Testis (tissue), 2 donors: ENCODE measurements at regions not wholly inside any gene's neighbourhood (a gene's known extent, or its start where the extent isn't known, plus 50 kb on each side); places are given as distances from the start of the nearest gene placed in this dataset.

Experiments used
- DNase-seq: peaks from one replicate; pipeline ENCODE4 v3.0.0-alpha.2; 2019
- H3K27ac ChIP-seq, 2 donors: fragments of 200-600 bp; sonication (generic); one replicate each; pipeline ENCODE4 v1.5.1; 2019
- H3K27me3 ChIP-seq: fragments of 200-600 bp; sonication (generic); one replicate; pipeline ENCODE4 v1.5.1; 2019
- H3K36me3 ChIP-seq: fragments of 200-600 bp; sonication (generic); one replicate; pipeline ENCODE4 v1.5.1; 2017; ENCODE audit warnings: low read depth; ENCODE audit errors: missing control alignments
- H3K4me1 ChIP-seq: fragments of 200-600 bp; sonication (generic); one replicate; pipeline ENCODE4 v1.5.1; 2019
- H3K4me3 ChIP-seq, 2 donors: fragments of 200-600 bp; sonication (generic); one replicate each; pipeline ENCODE4 v1.5.1; 2017 to 2019
- H3K9me3 ChIP-seq: fragments of 200-600 bp; sonication (generic); one replicate; pipeline ENCODE4 v1.5.1; 2017
- POLR2A ChIP-seq: fragments of 450-650 bp; IDR thresholded peaks from one replicate; pipeline ENCODE4 v1.6.1; 2017; ENCODE audit warnings: antibody characterized with exemption, mild to moderate bottlenecking, moderate library complexity
- WGBS, 2 donors: methylation state at CpG; one replicate each; pipeline ENCODE4 v1.1.5; 2018; 5-methylcytosine and 5-hydroxymethylcytosine counted together
- intact Hi-C: fragments of 100-400 bp; cut with DNase I; formaldehyde crosslinking; loops from one replicate; pipeline ENCODE4 v1.15.1; 2023; ENCODE audit warnings: low total_unique reads
- TF ChIP-seq, protein P1 (sequence below), 3 experiments: fragments of 450-650 bp in 2 of 3; fragments of 200-600 bp in 1 of 3; sonication (generic) in 1 of 3; IDR thresholded peaks; one replicate each; pipeline ENCODE4 v1.5.1; 2016 to 2019; ENCODE audit warnings: antibody characterized with exemption in 3 of 3, mild to moderate bottlenecking in 2 of 3, moderate library complexity in 1 of 3

DNA sequence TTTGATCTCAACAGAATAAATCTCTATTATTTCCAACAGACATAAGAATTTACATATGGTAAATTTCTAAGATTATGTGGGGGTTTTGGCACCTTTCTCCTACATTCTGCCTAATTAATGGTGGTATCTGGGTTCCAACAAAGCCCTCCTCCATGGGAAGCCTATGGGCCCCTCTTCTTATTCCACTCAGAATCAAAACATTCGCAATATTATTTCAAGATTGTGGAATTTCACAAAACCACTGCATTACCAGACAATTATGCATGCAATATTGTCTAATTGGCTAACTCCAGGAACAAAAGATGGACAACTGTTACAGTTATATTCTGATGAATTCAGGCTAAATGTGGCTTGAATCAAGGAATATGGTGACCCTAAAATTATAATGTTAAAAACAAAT lies 434.0 kb downstream of the NFIB start:
- intact Hi-C loops: no loop called here
- no peaks in the 10 kb centered on the region for H3K4me1 ChIP-seq
- no peak for DNase-seq
- no peaks in the 10 kb centered on the region for H3K9me3 ChIP-seq
- whole genome bisulfite sequencing, 2 donors: 93 to 96% methylated on average over 1 of the region's 1 CpG
- H3K36me3 ChIP-seq: no peaks in the 10 kb centered on the region
- no peak overlapping the region for H3K27ac ChIP-seq
- H3K4me3 ChIP-seq: no peak overlapping the region
- no peaks in the 10 kb centered on the region for H3K27me3 ChIP-seq
- TF ChIP-seq, protein P1, sequence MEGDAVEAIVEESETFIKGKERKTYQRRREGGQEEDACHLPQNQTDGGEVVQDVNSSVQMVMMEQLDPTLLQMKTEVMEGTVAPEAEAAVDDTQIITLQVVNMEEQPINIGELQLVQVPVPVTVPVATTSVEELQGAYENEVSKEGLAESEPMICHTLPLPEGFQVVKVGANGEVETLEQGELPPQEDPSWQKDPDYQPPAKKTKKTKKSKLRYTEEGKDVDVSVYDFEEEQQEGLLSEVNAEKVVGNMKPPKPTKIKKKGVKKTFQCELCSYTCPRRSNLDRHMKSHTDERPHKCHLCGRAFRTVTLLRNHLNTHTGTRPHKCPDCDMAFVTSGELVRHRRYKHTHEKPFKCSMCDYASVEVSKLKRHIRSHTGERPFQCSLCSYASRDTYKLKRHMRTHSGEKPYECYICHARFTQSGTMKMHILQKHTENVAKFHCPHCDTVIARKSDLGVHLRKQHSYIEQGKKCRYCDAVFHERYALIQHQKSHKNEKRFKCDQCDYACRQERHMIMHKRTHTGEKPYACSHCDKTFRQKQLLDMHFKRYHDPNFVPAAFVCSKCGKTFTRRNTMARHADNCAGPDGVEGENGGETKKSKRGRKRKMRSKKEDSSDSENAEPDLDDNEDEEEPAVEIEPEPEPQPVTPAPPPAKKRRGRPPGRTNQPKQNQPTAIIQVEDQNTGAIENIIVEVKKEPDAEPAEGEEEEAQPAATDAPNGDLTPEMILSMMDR (IDR thresholded peaks at IDR 0.05): no peak

DNA sequence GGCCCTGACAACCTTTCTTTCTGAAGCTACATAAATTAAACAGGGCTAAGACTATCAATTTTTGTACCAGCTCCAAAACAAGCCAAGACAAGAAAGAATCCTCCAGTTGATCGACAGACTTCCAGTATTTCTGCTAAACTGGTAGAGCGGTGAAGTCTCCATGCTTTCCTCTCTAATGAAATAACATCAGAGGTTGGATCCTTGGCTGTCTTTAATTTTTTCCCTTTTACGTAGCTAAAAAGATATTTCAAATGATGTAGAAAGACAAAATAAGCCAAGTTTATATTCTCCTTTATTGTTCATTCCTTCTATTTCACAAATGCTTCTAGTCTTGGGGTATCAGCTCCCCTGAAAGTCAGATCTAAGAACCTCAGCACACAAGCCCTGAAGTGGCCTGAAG lies 434.9 kb downstream of the NFIB start:
- TF ChIP-seq POLR2A: no peak
- TF ChIP-seq, protein P1 (IDR thresholded peaks at IDR 0.05): no peak
- Histone ChIP-seq H3K27me3 (no peaks in the 10 kb centered on the region), H3K4me3 (no peak overlapping the region), H3K36me3 (no peaks in the 10 kb centered on the region), H3K27ac (no peak overlapping the region), H3K9me3 (no peaks in the 10 kb centered on the region), H3K4me1 (no peaks in the 10 kb centered on the region)
- WGBS, 2 donors: 91% methylated on average over 3 of the region's 3 CpGs
- DNase-seq: no peak
- intact Hi-C loops: no loop called here

DNA sequence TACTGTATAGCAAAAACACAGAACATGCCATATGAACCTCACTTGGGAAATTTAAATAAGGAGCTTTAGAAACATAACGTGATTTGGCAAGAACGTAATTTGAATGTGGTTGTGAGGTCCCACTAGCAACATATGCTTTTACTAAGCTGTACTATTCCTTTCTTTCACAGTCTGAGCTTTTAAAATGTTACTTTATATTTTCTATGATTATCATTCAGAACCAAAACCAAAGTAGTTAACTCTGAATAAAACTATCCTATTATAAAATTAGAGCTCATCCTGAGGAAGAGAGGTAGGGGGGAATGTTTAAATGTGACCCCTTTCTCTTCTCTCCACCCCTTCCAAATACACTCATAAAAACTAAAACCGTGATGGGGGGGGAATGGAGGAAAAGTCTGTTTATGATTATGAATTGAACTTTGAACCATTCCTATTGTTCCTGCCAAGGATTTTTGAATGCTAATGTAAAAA lies 435.7 kb downstream of the NFIB start:
- no peak overlapping the region for H3K27ac ChIP-seq
- no peaks in the 10 kb centered on the region for H3K36me3 ChIP-seq
- WGBS, 2 donors: 69 to 71% methylated on average over 3 of the region's 3 CpGs
- no peaks in the 10 kb centered on the region for H3K27me3 ChIP-seq
- no peaks in the 10 kb centered on the region for H3K4me1 ChIP-seq
- intact Hi-C loops: no loop called here
- DNase-seq: no peak
- H3K4me3 ChIP-seq: no peak overlapping the region
- H3K9me3 ChIP-seq: no peaks in the 10 kb centered on the region
- TF ChIP-seq, protein P1 (IDR thresholded peaks at IDR 0.05): no peak
- TF ChIP-seq POLR2A: no peak

DNA sequence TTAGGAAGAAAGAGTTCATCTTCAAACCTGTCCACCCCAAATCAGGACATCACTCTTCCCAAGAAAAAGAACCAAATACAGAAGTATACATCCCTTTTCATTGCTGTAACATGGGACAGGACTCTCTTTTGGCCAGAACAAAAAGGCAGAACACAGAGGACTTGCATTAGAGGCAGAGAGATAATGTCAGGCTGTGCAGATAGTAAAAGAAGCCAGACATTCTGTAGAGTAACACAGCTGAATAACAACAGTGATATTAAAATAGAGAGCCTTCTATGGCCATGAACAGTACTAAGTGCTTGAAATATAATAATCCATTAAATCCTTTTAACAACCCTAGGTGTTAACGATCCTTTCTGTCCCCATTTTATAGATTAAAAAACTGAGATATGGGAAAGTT lies 437.2 kb downstream of the NFIB start:
- no peaks in the 10 kb centered on the region for H3K4me1 ChIP-seq
- no peak overlapping the region for H3K4me3 ChIP-seq
- no peak overlapping the region for H3K27ac ChIP-seq
- no peaks in the 10 kb centered on the region for H3K27me3 ChIP-seq
- no peak for TF ChIP-seq POLR2A
- TF ChIP-seq, protein P1 (IDR thresholded peaks at IDR 0.05): no peak
- WGBS, 2 donors: 81 to 90% methylated on average over 1 of the region's 1 CpG
- intact Hi-C loops: no loop called here
- no peaks in the 10 kb centered on the region for H3K36me3 ChIP-seq
- H3K9me3 ChIP-seq: no peaks in the 10 kb centered on the region
- no peak for DNase-seq

DNA sequence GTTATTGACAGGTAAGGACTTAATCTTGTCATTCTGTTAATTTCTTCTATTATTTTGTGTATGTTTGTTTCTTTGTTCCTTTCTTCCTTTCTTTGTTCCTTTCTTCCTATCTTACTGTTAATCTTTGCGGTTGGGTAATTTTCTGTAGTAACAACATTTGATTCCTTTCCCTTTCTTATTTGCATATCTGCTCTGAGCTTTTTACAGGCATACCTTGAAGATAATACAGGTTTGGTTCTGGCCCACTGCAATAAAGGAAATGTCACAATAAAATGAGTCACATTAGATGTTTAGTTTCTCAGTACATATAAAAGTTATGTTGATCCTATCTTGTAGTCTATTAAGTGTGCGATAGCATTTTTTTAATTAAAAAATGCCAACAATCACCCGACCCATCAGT lies 440.7 kb downstream of the NFIB start:
- 89 to 91% methylated on average over 3 of the region's 3 CpGs for WGBS, 2 donors
- H3K4me1 ChIP-seq: no peaks in the 10 kb centered on the region
- no peaks in the 10 kb centered on the region for H3K36me3 ChIP-seq
- no peak overlapping the region for H3K4me3 ChIP-seq
- TF ChIP-seq POLR2A: no peak
- TF ChIP-seq, protein P1 (IDR thresholded peaks at IDR 0.05): no peak
- H3K27me3 ChIP-seq: no peaks in the 10 kb centered on the region
- no peak overlapping the region for H3K27ac ChIP-seq
- no peak for DNase-seq
- intact Hi-C loops: no loop called here
- H3K9me3 ChIP-seq: no peaks in the 10 kb centered on the region
